ENCODE measurements at regions not wholly inside any gene's neighbourhood (a gene's known extent, or its start where the extent isn't known, plus 50 kb on each side); places are given as distances from the start of the nearest gene placed in this dataset.

DNA sequence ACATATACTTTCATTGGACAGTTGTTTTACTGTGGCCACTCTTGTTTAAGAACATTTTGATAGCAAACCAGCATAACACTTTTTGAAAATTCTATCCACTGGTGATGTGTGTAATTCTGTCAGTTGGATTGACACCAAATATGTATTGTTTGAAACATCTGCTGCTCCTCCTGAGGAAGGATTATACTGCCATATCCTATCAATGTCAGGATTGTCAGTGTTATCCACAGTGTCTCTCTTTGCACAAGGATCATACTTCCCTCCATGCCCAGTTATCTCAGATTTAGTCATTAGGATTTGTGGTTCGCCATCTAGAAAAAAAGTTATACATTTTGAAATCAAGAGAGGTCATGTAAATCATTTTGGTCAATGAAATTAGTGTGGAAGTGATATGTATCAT lies 1859.6 kb downstream of the C4orf33 start:
- H3K4me1 ChIP-seq (ENCODE audit: control insufficient read depth, insufficient read depth, low read length) = no peaks in the 10 kb centered on the region
- no peak overlapping the region for H2AFZ ChIP-seq (ENCODE audit: control insufficient read depth, low read depth, low read length)
- RAD21 ChIA-PET (ENCODE audit: unreplicated experiment) = no interaction called here
- H3K9ac ChIP-seq (ENCODE audit: control insufficient read depth, insufficient read depth, low read length) = no peak overlapping the region
- in situ Hi-C loops (cut with MboI) = no loop called here
- no peak overlapping the region for H3K4me2 ChIP-seq (ENCODE audit: control insufficient read depth, insufficient read depth)
- POLR2A ChIA-PET = no interaction called here
- no peaks in the 10 kb centered on the region for H3K36me3 ChIP-seq (ENCODE audit: control insufficient read depth in 2 of 2, insufficient read depth in 2 of 2, low read length in 1 of 2)
- H3K4me3 ChIP-seq = no peak overlapping the region
- FAIRE-seq (no peak), DNase-seq (ENCODE audit: low read depth, low spot score) (no peak), ATAC-seq (no peak)
- WGBS (ENCODE audit: insufficient coverage, insufficient replicate concordance, low lambda C conversion rate, missing lambda C conversion rate) = 0% methylated on average over 1 of the region's 1 CpG
- no peak overlapping the region for H3K27ac ChIP-seq (ENCODE audit: control insufficient read depth, insufficient read depth)
- H3K9me3 ChIP-seq (replicated peaks; ENCODE audit: control insufficient read depth, insufficient read depth, low read length) = no peaks in the 10 kb centered on the region
- CTCF ChIA-PET = no interaction called here
- no peaks in the 10 kb centered on the region for H3K79me2 ChIP-seq (ENCODE audit: control insufficient read depth, insufficient read depth, low read length)
- TF ChIP-seq RBBP5 (conservative IDR thresholded peaks at IDR 0.05) (no peak), CHD1 (IDR thresholded peaks at IDR 0.05; ENCODE audit: low read depth, low read length) (no peak), EGR1 (IDR thresholded peaks at IDR 0.05; ENCODE audit: borderline replicate concordance in 1 of 2, low read depth in 2 of 2, low read length in 2 of 2) (no peak), POLR2AphosphoS2 (IDR thresholded peaks at IDR 0.05; ENCODE audit: low read depth, low read length) (no peak), YBX1 (IDR thresholded peaks at IDR 0.05) (no peak), CHD2 (IDR thresholded peaks at IDR 0.05; ENCODE audit: borderline replicate concordance, low read depth, low read length) (no peak), GATAD2B (conservative IDR thresholded peaks at IDR 0.05; ENCODE audit: low read depth) (no peak), SMARCA5 (IDR thresholded peaks at IDR 0.05) (no peak), SREBF2 (IDR thresholded peaks at IDR 0.05; ENCODE audit: low read length) (no peak), CEBPB (IDR thresholded peaks at IDR 0.05; ENCODE audit: borderline replicate concordance in 1 of 2, low read depth in 2 of 2, low read length in 2 of 2) (no peak), RB1 (IDR thresholded peaks at IDR 0.05; ENCODE audit: borderline replicate concordance) (no peak), NFYB (IDR thresholded peaks at IDR 0.05; ENCODE audit: insufficient read depth, low read depth, low read length) (no peak), ZSCAN29 (IDR thresholded peaks at IDR 0.05) (no peak), ESRRA (IDR thresholded peaks at IDR 0.05; ENCODE audit: low read length) (no peak), ZNF622 (IDR thresholded peaks at IDR 0.05) (no peak)
- TF ChIP-seq, protein P1, sequence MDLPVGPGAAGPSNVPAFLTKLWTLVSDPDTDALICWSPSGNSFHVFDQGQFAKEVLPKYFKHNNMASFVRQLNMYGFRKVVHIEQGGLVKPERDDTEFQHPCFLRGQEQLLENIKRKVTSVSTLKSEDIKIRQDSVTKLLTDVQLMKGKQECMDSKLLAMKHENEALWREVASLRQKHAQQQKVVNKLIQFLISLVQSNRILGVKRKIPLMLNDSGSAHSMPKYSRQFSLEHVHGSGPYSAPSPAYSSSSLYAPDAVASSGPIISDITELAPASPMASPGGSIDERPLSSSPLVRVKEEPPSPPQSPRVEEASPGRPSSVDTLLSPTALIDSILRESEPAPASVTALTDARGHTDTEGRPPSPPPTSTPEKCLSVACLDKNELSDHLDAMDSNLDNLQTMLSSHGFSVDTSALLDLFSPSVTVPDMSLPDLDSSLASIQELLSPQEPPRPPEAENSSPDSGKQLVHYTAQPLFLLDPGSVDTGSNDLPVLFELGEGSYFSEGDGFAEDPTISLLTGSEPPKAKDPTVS (IDR thresholded peaks at IDR 0.05; ENCODE audit: low read depth, low read length) = no peak
- TF ChIP-seq, protein P2, sequence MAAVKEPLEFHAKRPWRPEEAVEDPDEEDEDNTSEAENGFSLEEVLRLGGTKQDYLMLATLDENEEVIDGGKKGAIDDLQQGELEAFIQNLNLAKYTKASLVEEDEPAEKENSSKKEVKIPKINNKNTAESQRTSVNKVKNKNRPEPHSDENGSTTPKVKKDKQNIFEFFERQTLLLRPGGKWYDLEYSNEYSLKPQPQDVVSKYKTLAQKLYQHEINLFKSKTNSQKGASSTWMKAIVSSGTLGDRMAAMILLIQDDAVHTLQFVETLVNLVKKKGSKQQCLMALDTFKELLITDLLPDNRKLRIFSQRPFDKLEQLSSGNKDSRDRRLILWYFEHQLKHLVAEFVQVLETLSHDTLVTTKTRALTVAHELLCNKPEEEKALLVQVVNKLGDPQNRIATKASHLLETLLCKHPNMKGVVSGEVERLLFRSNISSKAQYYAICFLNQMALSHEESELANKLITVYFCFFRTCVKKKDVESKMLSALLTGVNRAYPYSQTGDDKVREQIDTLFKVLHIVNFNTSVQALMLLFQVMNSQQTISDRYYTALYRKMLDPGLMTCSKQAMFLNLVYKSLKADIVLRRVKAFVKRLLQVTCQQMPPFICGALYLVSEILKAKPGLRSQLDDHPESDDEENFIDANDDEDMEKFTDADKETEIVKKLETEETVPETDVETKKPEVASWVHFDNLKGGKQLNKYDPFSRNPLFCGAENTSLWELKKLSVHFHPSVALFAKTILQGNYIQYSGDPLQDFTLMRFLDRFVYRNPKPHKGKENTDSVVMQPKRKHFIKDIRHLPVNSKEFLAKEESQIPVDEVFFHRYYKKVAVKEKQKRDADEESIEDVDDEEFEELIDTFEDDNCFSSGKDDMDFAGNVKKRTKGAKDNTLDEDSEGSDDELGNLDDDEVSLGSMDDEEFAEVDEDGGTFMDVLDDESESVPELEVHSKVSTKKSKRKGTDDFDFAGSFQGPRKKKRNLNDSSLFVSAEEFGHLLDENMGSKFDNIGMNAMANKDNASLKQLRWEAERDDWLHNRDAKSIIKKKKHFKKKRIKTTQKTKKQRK (IDR thresholded peaks at IDR 0.05; ENCODE audit: low read depth, low read length) = no peak
- TF ChIP-seq, protein P3, sequence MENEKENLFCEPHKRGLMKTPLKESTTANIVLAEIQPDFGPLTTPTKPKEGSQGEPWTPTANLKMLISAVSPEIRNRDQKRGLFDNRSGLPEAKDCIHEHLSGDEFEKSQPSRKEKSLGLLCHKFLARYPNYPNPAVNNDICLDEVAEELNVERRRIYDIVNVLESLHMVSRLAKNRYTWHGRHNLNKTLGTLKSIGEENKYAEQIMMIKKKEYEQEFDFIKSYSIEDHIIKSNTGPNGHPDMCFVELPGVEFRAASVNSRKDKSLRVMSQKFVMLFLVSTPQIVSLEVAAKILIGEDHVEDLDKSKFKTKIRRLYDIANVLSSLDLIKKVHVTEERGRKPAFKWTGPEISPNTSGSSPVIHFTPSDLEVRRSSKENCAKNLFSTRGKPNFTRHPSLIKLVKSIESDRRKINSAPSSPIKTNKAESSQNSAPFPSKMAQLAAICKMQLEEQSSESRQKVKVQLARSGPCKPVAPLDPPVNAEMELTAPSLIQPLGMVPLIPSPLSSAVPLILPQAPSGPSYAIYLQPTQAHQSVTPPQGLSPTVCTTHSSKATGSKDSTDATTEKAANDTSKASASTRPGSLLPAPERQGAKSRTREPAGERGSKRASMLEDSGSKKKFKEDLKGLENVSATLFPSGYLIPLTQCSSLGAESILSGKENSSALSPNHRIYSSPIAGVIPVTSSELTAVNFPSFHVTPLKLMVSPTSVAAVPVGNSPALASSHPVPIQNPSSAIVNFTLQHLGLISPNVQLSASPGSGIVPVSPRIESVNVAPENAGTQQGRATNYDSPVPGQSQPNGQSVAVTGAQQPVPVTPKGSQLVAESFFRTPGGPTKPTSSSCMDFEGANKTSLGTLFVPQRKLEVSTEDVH (IDR thresholded peaks at IDR 0.05; ENCODE audit: low read depth, partially characterized antibody) = no peak
- TF ChIP-seq, protein P4, sequence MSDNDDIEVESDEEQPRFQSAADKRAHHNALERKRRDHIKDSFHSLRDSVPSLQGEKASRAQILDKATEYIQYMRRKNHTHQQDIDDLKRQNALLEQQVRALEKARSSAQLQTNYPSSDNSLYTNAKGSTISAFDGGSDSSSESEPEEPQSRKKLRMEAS (IDR thresholded peaks at IDR 0.05; ENCODE audit: low read depth, low read length) = no peak
- intact Hi-C loops (cut with micrococcal nuclease; ENCODE audit: unreplicated experiment) = no loop called here
- SMC1A ChIA-PET (ENCODE audit: uncharacterized antibody, unreplicated experiment) = no interaction called here
- no peaks in the 10 kb centered on the region for H3K27me3 ChIP-seq (replicated peaks in 1 of 2; ENCODE audit: control insufficient read depth in 2 of 2, insufficient read depth in 2 of 2, low read length in 1 of 2)
- no TSS peak for BruUV-seq (replicated peaks)
- no peaks in the 10 kb centered on the region for H4K20me1 ChIP-seq (ENCODE audit: control insufficient read depth, insufficient read depth)

All from GM12878 (cell line).